Mesenchymal stem cell (in vitro differentiated cells and primary cell): ENCODE measurements at regions not wholly inside any gene's neighbourhood (a gene's known extent, or its start where the extent isn't known, plus 50 kb on each side); places are given as distances from the start of the nearest gene placed in this dataset.

Experiments used
- DNase-seq: peaks from one replicate; pipeline ENCODE4 v3.0.0-alpha.2; 2013
- H2AFZ ChIP-seq: one replicate; pipeline ENCODE4 v1.6.1; 2013; ENCODE audit warnings: low read depth, mild to moderate bottlenecking, control low read depth, inconsistent platforms, low read length, moderate library complexity
- H2AK5ac ChIP-seq: 2 replicates; pipeline ENCODE4 v1.6.1; 2013; ENCODE audit warnings: low read length, moderate library complexity, mild to moderate bottlenecking, inconsistent platforms; ENCODE audit not compliant: severe bottlenecking
- H2BK120ac ChIP-seq: one replicate; pipeline ENCODE4 v1.6.1; 2013; ENCODE audit warnings: low read depth, mild to moderate bottlenecking, inconsistent platforms, low read length, moderate library complexity
- H2BK12ac ChIP-seq, 2 experiments: one replicate each; pipeline ENCODE4 v1.6.1; 2013; ENCODE audit warnings: inconsistent platforms in 2 of 2, low read length in 2 of 2, mild to moderate bottlenecking in 2 of 2, moderate library complexity in 2 of 2, control low read depth in 1 of 2
- H2BK15ac ChIP-seq: one replicate; pipeline ENCODE4 v1.6.1; 2013; ENCODE audit warnings: mild to moderate bottlenecking, low read depth, inconsistent platforms; ENCODE audit not compliant: poor library complexity, severe bottlenecking
- H2BK5ac ChIP-seq: 2 replicates; pipeline ENCODE4 v1.6.1; 2013; ENCODE audit warnings: low read depth, mild to moderate bottlenecking, low read length, control low read depth, inconsistent platforms; ENCODE audit not compliant: poor library complexity, severe bottlenecking
- H3K14ac ChIP-seq, 2 experiments: one replicate each; pipeline ENCODE4 v1.6.1; 2013; ENCODE audit warnings: inconsistent platforms in 2 of 2, low read length in 2 of 2, control low read depth in 1 of 2, mild to moderate bottlenecking in 1 of 2, moderate library complexity in 1 of 2
- H3K18ac ChIP-seq, 2 experiments: one replicate each; pipeline ENCODE4 v1.6.1; 2013; ENCODE audit warnings: inconsistent platforms in 2 of 2, low read length in 2 of 2, control low read depth in 1 of 2, low read depth in 1 of 2, mild to moderate bottlenecking in 1 of 2
- H3K23ac ChIP-seq, 2 experiments: one replicate each; pipeline ENCODE4 v1.6.1; 2013; ENCODE audit warnings: inconsistent platforms in 2 of 2, low read length in 2 of 2, mild to moderate bottlenecking in 2 of 2, moderate library complexity in 2 of 2, control low read depth in 1 of 2
- H3K27ac ChIP-seq: 2 replicates; pipeline ENCODE4 v1.5.1; 2013; ENCODE audit warnings: mild to moderate bottlenecking, moderate library complexity, low read length, control low read depth, inconsistent platforms; ENCODE audit not compliant: poor library complexity, severe bottlenecking
- H3K27me3 ChIP-seq, 2 experiments: 2 replicates each; pipeline versions ENCODE4 v1.6.1 to v1.7.0; 2013; ENCODE audit warnings: low read length in 2 of 2, mild to moderate bottlenecking in 2 of 2, moderate library complexity in 2 of 2, control low read depth in 1 of 2, inconsistent platforms in 1 of 2; ENCODE audit not compliant: control insufficient read depth in 1 of 2, insufficient read depth in 1 of 2
- H3K36me3 ChIP-seq, 2 experiments: 2 replicates each; pipeline versions ENCODE4 v1.6.1 to v1.7.0; 2013; ENCODE audit warnings: low read length in 2 of 2, control low read depth in 1 of 2, inconsistent platforms in 1 of 2, low read depth in 1 of 2, mild to moderate bottlenecking in 1 of 2; ENCODE audit not compliant: insufficient read depth in 2 of 2, control insufficient read depth in 1 of 2
- H3K4ac ChIP-seq, 2 experiments: one replicate each; pipeline ENCODE4 v1.6.1; 2013; ENCODE audit warnings: inconsistent platforms in 2 of 2, low read length in 2 of 2, mild to moderate bottlenecking in 2 of 2, moderate library complexity in 2 of 2, control low read depth in 1 of 2, low read depth in 1 of 2
- H3K4me1 ChIP-seq: 2 replicates; pipeline ENCODE4 v1.6.1; 2013; ENCODE audit warnings: low read depth, low read length, control low read depth; ENCODE audit not compliant: control insufficient read depth, insufficient read depth
- H3K4me2 ChIP-seq: 2 replicates; pipeline ENCODE4 v1.6.1; 2013; ENCODE audit warnings: low read length, mild to moderate bottlenecking, inconsistent platforms; ENCODE audit not compliant: poor library complexity, severe bottlenecking
- H3K4me3 ChIP-seq, 2 experiments: 2 replicates each; pipeline versions ENCODE4 v1.5.1 to v1.7.0; 2013; ENCODE audit warnings: low read length in 2 of 2, mild to moderate bottlenecking in 2 of 2, control low read depth in 1 of 2, low read depth in 1 of 2; ENCODE audit not compliant: insufficient read depth in 1 of 2
- H3K79me1 ChIP-seq: replicated peaks from 2 replicates; pipeline ENCODE4 v1.6.1; 2013; ENCODE audit warnings: mild to moderate bottlenecking, control low read depth, low read length, inconsistent platforms; ENCODE audit not compliant: poor library complexity, severe bottlenecking
- H3K9ac ChIP-seq: 2 replicates; pipeline ENCODE4 v1.7.0; 2013; ENCODE audit warnings: mild to moderate bottlenecking, low read length, moderate library complexity
- H3K9me3 ChIP-seq: 2 replicates; pipeline ENCODE4 v1.7.0; 2013; ENCODE audit warnings: mild to moderate bottlenecking, low read length; ENCODE audit not compliant: control insufficient read depth
- H4K8ac ChIP-seq: one replicate; pipeline ENCODE4 v1.6.1; 2013; ENCODE audit warnings: inconsistent platforms, mild to moderate bottlenecking, low read length, moderate library complexity
- H4K91ac ChIP-seq: one replicate; pipeline ENCODE4 v1.6.1; 2013; ENCODE audit warnings: mild to moderate bottlenecking, low read length, inconsistent platforms
- WGBS: methylation state at CpG from one replicate; pipeline ENCODE4 v1.1.7; 2013; ENCODE audit warnings: mixed read lengths; 5-methylcytosine and 5-hydroxymethylcytosine counted together

DNA sequence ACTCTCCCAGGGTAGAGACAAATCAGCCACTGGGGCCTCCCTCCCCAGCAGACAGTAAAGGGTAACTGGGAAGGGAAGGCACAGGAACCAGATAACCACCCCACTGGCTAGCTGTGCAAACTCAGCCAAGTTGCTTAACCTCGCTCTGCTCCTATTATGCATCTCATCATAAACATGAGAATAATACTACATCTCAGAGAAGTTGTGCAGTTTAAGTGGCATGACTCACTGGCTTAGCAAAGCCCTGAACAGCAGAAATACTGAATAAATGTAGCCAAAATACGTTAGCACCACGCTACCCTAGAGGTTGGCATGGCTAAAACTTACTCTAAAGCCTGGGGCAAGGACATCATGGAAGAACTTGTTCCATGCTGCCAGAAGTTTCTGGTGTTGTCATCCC lies 128.1 kb upstream of the ANK3 start:
- Histone ChIP-seq H2AK5ac (no peak overlapping the region), H4K8ac (no peak overlapping the region), H3K4me2 (no peak overlapping the region), H3K4ac (no peak overlapping the region), H3K18ac (no peak overlapping the region), H3K36me3 (no peaks in the 10 kb centered on the region), H3K23ac (no peak overlapping the region), H3K9ac (no peak overlapping the region), H3K4me1 (peaks cover 1% of the 10 kb centered on the region), H3K79me1 (peaks cover 18% of the 10 kb centered on the region), H3K9me3 (no peaks in the 10 kb centered on the region), H2BK12ac (no peak overlapping the region), H4K91ac (no peak overlapping the region), H3K4me3 (no peak overlapping the region), H2AFZ (no peak overlapping the region), H2BK5ac (no peak overlapping the region), H3K14ac (no peak overlapping the region), H3K27me3 (no peaks in the 10 kb centered on the region), H2BK120ac (no peak overlapping the region), H2BK15ac (no peak overlapping the region), H3K27ac (no peak overlapping the region)
- WGBS, result 89% methylated on average over 3 of the region's 3 CpGs
- peak; percentile 23 for DNase-seq

DNA sequence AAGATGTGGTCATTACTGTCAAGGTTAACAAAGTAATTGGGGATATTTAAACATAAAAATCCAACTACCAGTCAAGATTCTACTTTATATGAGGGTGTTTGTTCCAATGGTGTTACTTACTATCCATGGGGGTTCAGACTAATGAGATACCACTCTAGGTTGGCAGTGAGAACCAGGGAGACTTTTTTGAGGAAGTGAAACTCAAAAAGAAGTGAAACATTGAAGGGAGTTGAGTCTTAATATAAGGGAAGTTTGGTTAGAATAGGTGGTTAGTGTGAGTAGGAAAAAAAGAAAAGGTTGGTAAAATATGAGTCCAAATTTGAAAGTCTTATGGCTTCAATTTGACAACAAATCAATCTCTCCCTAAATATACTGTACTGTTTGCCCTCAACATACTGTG lies 123.6 kb upstream of the ANK3 start:
- no peak overlapping the region for H4K91ac ChIP-seq
- no peak overlapping the region for H2BK12ac ChIP-seq
- H3K23ac ChIP-seq, result no peak overlapping the region
- no peaks in the 10 kb centered on the region for H3K27me3 ChIP-seq
- no peak overlapping the region for H3K18ac ChIP-seq
- H3K27ac ChIP-seq, result no peak overlapping the region
- no peaks in the 10 kb centered on the region for H3K9me3 ChIP-seq
- H3K4me1 ChIP-seq, result no peaks in the 10 kb centered on the region
- H3K4ac ChIP-seq, result no peak overlapping the region
- H2AK5ac ChIP-seq, result no peak overlapping the region
- H2BK120ac ChIP-seq, result no peak overlapping the region
- H3K36me3 ChIP-seq, result no peaks in the 10 kb centered on the region
- H2BK15ac ChIP-seq, result no peak overlapping the region
- peaks cover 13% of the 10 kb centered on the region for H3K79me1 ChIP-seq
- no peak overlapping the region for H2AFZ ChIP-seq
- no peak overlapping the region for H4K8ac ChIP-seq
- H2BK5ac ChIP-seq, result no peak overlapping the region
- no peak overlapping the region for H3K4me3 ChIP-seq
- H3K14ac ChIP-seq, result no peak overlapping the region
- H3K9ac ChIP-seq, result no peak overlapping the region
- no peak overlapping the region for H3K4me2 ChIP-seq
- DNase-seq, result no peak

DNA sequence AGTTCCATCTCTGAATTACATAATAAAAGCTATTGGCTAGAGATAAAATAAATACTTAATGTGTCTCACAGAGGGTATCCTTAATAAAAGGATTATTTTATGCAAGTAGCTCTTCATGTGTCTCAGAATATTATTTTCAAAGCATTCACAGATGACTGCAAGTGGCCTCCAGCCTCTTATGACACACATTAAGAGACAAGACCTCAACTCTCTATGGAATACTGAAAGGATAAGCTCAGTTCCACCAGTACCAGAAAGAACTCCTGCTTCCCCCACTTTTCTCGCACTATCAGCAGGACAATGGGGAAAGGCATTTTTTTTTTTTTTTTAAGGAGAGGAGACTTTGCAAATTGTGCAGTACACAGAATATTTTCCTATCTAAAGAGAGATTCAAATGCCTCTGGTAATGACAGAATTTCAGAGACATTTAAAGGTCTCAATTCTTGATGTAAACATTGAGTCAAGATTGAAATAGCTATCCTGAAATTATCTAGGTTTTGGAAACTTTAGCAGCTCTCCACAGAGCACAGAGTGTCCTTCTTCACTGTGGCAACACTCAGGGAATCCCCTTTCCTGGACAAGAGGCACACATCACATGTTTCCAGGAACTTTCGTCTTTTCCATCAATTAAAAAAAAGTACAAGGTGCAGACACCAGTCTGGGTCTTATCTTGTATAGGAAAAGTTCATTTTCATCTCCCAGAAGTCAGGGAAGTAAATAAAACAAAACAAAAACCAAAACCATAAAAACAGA lies 122.0 kb upstream of the ANK3 start:
- no CpG with 5 or more reads among the region's 2 CpGs for WGBS
- no peaks in the 10 kb centered on the region for H3K9me3 ChIP-seq
- no peaks in the 10 kb centered on the region for H3K27me3 ChIP-seq

DNA sequence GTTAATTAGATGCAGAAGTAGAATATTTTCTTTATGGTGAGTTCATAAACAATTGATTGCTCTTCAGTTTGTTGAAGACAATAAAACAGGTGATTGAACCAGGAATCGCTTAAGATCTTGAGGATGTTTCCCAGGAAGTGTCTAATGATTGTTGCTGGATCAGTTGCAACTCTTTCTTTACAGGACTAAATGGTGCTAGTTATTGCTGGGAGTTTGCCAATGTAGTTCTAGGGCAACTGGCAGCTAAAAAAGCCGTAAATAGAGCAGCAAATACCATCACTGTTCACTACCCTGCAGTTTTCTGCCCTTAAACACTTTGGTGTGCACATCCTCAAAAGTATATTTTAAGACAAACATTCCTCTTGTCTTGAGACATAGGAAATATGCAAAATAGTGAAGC lies 119.2 kb upstream of the ANK3 start:
- H2BK5ac ChIP-seq, result no peak overlapping the region
- peaks cover 4% of the 10 kb centered on the region for H3K79me1 ChIP-seq
- no peaks in the 10 kb centered on the region for H3K27me3 ChIP-seq
- H3K18ac ChIP-seq, result no peak overlapping the region
- no peak overlapping the region for H3K4ac ChIP-seq
- H4K91ac ChIP-seq, result no peak overlapping the region
- DNase-seq, result no peak
- H3K9ac ChIP-seq, result no peak overlapping the region
- H3K36me3 ChIP-seq, result no peaks in the 10 kb centered on the region
- H3K4me1 ChIP-seq, result no peaks in the 10 kb centered on the region
- no peak overlapping the region for H2AK5ac ChIP-seq
- no peaks in the 10 kb centered on the region for H3K9me3 ChIP-seq
- no peak overlapping the region for H2BK120ac ChIP-seq
- H3K23ac ChIP-seq, result no peak overlapping the region
- H2BK15ac ChIP-seq, result no peak overlapping the region
- H3K4me2 ChIP-seq, result no peak overlapping the region
- no peak overlapping the region for H2BK12ac ChIP-seq
- no peak overlapping the region for H2AFZ ChIP-seq
- 90% methylated on average over 2 of the region's 2 CpGs for WGBS
- no peak overlapping the region for H3K14ac ChIP-seq
- no peak overlapping the region for H4K8ac ChIP-seq
- H3K4me3 ChIP-seq, result no peak overlapping the region
- H3K27ac ChIP-seq, result no peak overlapping the region

More for the DNA sequence above, 122.0 kb upstream of the ANK3 start:
- no peak overlapping the region for H3K23ac ChIP-seq
- no peak overlapping the region for H2BK15ac ChIP-seq
- H3K27ac ChIP-seq, result no peak overlapping the region
- H2AK5ac ChIP-seq, result no peak overlapping the region
- H3K36me3 ChIP-seq, result no peaks in the 10 kb centered on the region
- H3K4ac ChIP-seq, result no peak overlapping the region
- no peak overlapping the region for H3K14ac ChIP-seq
- no peak overlapping the region for H2BK5ac ChIP-seq
- no peak overlapping the region for H3K4me3 ChIP-seq
- H2AFZ ChIP-seq, result no peak overlapping the region
- H2BK12ac ChIP-seq, result no peak overlapping the region
- no peak overlapping the region for H3K18ac ChIP-seq
- H3K9ac ChIP-seq, result no peak overlapping the region
- H3K79me1 ChIP-seq, result peaks cover 10% of the 10 kb centered on the region
- peak; percentile 39 for DNase-seq
- H2BK120ac ChIP-seq, result no peak overlapping the region
- H3K4me2 ChIP-seq, result no peak overlapping the region
- no peak overlapping the region for H4K8ac ChIP-seq
- no peaks in the 10 kb centered on the region for H3K4me1 ChIP-seq
- no peak overlapping the region for H4K91ac ChIP-seq
